Omental fat pad (tissue), 3 donors: ENCODE measurements at regions not wholly inside any gene's neighbourhood (a gene's known extent, or its start where the extent isn't known, plus 50 kb on each side); places are given as distances from the start of the nearest gene placed in this dataset.

Source experiments
- ATAC-seq: fragments of 150-250 bp; one replicate; pipeline ENCODE4 v1.9.1; 2016; ENCODE audit warnings: mild to moderate bottlenecking, moderate library complexity; ENCODE audit not compliant: low FRiP score
- DNase-seq: peaks from one replicate; pipeline ENCODE4 v3.0.0-alpha.2; 2019; ENCODE audit warnings: low spot score
- TF ChIP-seq, protein P1 (sequence below), 3 donors: fragments of 450-650 bp; IDR thresholded peaks; one replicate each; pipeline ENCODE4 v1.5.1; 2016 to 2017; ENCODE audit warnings: antibody characterized with exemption in 3 of 3, mild to moderate bottlenecking in 3 of 3, moderate library complexity in 2 of 3

GRCh38 chr6:86563197-86563596 lies 374.1 kb upstream of the HTR1E start:
- TF ChIP-seq, protein P1, sequence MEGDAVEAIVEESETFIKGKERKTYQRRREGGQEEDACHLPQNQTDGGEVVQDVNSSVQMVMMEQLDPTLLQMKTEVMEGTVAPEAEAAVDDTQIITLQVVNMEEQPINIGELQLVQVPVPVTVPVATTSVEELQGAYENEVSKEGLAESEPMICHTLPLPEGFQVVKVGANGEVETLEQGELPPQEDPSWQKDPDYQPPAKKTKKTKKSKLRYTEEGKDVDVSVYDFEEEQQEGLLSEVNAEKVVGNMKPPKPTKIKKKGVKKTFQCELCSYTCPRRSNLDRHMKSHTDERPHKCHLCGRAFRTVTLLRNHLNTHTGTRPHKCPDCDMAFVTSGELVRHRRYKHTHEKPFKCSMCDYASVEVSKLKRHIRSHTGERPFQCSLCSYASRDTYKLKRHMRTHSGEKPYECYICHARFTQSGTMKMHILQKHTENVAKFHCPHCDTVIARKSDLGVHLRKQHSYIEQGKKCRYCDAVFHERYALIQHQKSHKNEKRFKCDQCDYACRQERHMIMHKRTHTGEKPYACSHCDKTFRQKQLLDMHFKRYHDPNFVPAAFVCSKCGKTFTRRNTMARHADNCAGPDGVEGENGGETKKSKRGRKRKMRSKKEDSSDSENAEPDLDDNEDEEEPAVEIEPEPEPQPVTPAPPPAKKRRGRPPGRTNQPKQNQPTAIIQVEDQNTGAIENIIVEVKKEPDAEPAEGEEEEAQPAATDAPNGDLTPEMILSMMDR (IDR thresholded peaks at IDR 0.05), result no peak
- ATAC-seq (no peak), DNase-seq (no peak)

DNA sequence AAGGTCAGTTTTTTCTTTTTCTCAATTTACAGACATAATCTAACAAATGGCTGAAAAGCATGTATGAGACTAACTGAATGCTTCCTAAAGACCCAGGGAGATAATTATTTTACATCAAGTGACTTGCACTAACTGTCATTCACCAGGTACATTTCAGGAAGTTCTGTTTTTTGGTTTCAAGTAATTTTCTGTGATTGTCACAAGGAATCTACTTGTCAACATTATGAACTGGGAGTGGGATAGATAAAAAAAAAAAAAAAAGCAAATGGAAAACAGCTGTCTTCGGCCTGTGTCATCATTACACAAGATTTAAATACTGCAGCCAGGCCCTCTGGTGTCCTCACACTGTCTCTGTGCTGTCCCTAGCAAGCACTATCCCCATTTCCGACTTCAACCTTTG lies 379.0 kb upstream of the HTR1E start:
- ATAC-seq (no peak), DNase-seq (no peak)
- TF ChIP-seq, protein P1 (IDR thresholded peaks at IDR 0.05), result no peak

GRCh38 chr6:86537292-86537861 lies 400.0 kb upstream of the HTR1E start:
- ATAC-seq (no peak), DNase-seq (no peak)
- TF ChIP-seq, protein P1 (IDR thresholded peaks at IDR 0.05), result no peak

DNA sequence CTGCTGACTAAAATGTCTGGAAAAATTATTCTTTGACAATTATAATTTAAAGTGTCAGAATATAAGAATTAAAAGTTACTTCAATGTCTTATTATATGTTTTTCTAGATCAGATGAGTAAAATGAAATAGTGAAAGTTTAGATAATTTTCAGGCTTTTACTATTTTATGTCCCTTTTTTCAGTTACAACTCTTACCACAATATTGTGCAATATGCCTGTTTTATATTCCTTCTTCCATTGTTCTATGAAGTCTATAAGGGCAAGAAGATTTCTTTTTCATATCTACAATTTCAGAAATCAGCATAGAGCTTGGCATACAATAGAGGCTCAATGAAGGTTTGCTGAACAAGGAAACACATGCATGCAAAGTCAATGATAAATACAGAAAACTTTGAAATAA lies 401.2 kb upstream of the HTR1E start:
- DNase-seq (no peak), ATAC-seq (no peak)
- TF ChIP-seq, protein P1 (IDR thresholded peaks at IDR 0.05), result no peak

GRCh38 chr6:86535100-86535499 lies 402.2 kb upstream of the HTR1E start:
- ATAC-seq, result no peak
- DNase-seq, result no peak
- TF ChIP-seq, protein P1 (IDR thresholded peaks at IDR 0.05), result no peak

GRCh38 chr6:86529635-86530034 lies 407.7 kb upstream of the HTR1E start:
- TF ChIP-seq, protein P1 (IDR thresholded peaks at IDR 0.05), result no peak
- ATAC-seq (no peak), DNase-seq (no peak)

- DNase-seq (no peak), ATAC-seq (no peak)
- TF ChIP-seq, protein P1 (IDR thresholded peaks at IDR 0.05), result no peak
Measured at GRCh38 chr6:86526238-86526637, 411.1 kb upstream of the HTR1E start.
